K562 (cell line): ENCODE measurements at regions not wholly inside any gene's neighbourhood (a gene's known extent, or its start where the extent isn't known, plus 50 kb on each side); places are given as distances from the start of the nearest gene placed in this dataset.
A peak's percentile ranks its signal among the peaks of the same experiment; 100 is the strongest.

ENCODE experiments used
- RCOR1 ChIP-seq, 2 experiments: IDR thresholded peaks; 2 replicates each; pipeline ENCODE4 v1.6.1; 2012; ENCODE audit warnings: low read depth in 2 of 2, low read length in 2 of 2, borderline replicate concordance in 1 of 2, improper control_type of control experiment in 1 of 2
- SMAD3 ChIP-seq: fragments of 450-650 bp; formaldehyde crosslinking; conservative IDR thresholded peaks from 2 replicates; pipeline ENCODE4 v1.4.0; 2020; ENCODE audit warnings: mild to moderate bottlenecking
- STAG1 ChIP-seq: sonication (generic); formaldehyde crosslinking; IDR thresholded peaks from 2 replicates; pipeline ENCODE4 v1.5.0; 2020; ENCODE audit warnings: missing genetic modification reagents, borderline replicate concordance
- ZBTB11 ChIP-seq, 3 experiments: fragments of 200-800 bp in 1 of 3; fragments of 250-450 bp in 1 of 3; fragments of 450-650 bp in 1 of 3; sonication (Bioruptor Pico) in 1 of 3; sonication (Bioruptor generic) in 1 of 3; formaldehyde crosslinking in 1 of 3; IDR thresholded peaks; 2 replicates each; pipeline versions ENCODE4 v1.6.1 to v1.8.0; 2016 to 2022; ENCODE audit warnings: mild to moderate bottlenecking in 2 of 3, missing genetic modification characterization in 2 of 3, missing compliant biosample characterization in 1 of 3, moderate library complexity in 1 of 3
- ZNF589 ChIP-seq: fragments of 200-800 bp; sonication (Bioruptor generic); IDR thresholded peaks from 2 replicates; pipeline ENCODE4 v1.6.1; 2016; ENCODE audit warnings: low read depth, missing genetic modification characterization, missing compliant biosample characterization
- ZNF764 ChIP-seq: fragments of 250-450 bp; sonication (Bioruptor Pico); IDR thresholded peaks from 2 replicates; pipeline ENCODE4 v1.4.0; 2020; ENCODE audit warnings: low read depth, mild to moderate bottlenecking, moderate library complexity
- ZNF79 ChIP-seq: fragments of 250-450 bp; sonication (Bioruptor Pico); IDR thresholded peaks from 2 replicates; pipeline ENCODE4 v1.4.0; 2020; ENCODE audit warnings: low read depth, mild to moderate bottlenecking, moderate library complexity

GRCh38 chr6:151675746-151676459 is 131.6 kb upstream of the ESR1 start (continued):
- TF ChIP-seq ZBTB11 (CRISPR knock-in tag; IDR thresholded peaks at IDR 0.05), result 0 out of 6 replicates have a peak, but pooled peaks of 1 of the 3 experiments have one; percentile 21
- peak; percentile 80 for TF ChIP-seq ZNF764 (CRISPR knock-in tag)
- peak; percentile 26; the same call in 1 of the 2 replicates for TF ChIP-seq STAG1 (CRISPR knock-in tag)
- 0 out of 4 replicates have a peak, but pooled peaks of 1 of the 2 experiments have one; percentile 31 for TF ChIP-seq RCOR1 (IDR thresholded peaks at IDR 0.05; ENCODE audit: borderline replicate concordance in 1 of 2, low read depth in 2 of 2, low read length in 2 of 2)
- no peak for TF ChIP-seq ZNF79 (CRISPR knock-in tag)
- 0 out of 2 replicates have a peak, but pooled peaks have one; percentile 9 for TF ChIP-seq SMAD3 (CRISPR knock-in tag)
- no peak for TF ChIP-seq ZNF589 (CRISPR knock-in tag)
- TF ChIP-seq, all 486 proteins: peak for 16
